GM18499 (cell line): ENCODE measurements at regions not wholly inside any gene's neighbourhood (a gene's known extent, or its start where the extent isn't known, plus 50 kb on each side); places are given as distances from the start of the nearest gene placed in this dataset.

ENCODE experiments used
- ATAC-seq: cut with Tn5 transposase; IDR thresholded peaks from one replicate; pipeline ENCODE4 v1.9.1; 2021; ENCODE audit warnings: moderate number of reproducible peaks; ENCODE audit not compliant: insufficient read depth, unreplicated experiment

DNA sequence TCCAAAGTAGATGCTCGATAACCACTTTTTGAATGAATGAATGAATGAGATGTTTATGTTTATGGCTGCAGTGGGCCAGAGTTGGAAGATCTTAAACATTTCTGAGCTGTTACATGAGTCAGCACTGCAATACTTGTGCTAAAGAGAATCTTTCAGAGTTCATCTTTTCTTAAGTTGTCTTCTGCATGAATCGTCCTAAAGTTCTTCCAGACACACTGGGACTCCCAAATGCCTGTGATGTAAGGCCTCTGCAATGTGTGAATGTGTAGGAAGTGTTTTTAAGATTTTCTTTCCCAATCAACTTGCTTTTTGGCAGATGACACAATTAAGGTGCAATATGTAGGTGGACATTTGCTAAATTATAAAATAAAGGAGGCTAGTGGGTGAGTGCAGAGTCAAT, 50.3 kb upstream of the TRIM9 start:
- ATAC-seq = no peak

DNA sequence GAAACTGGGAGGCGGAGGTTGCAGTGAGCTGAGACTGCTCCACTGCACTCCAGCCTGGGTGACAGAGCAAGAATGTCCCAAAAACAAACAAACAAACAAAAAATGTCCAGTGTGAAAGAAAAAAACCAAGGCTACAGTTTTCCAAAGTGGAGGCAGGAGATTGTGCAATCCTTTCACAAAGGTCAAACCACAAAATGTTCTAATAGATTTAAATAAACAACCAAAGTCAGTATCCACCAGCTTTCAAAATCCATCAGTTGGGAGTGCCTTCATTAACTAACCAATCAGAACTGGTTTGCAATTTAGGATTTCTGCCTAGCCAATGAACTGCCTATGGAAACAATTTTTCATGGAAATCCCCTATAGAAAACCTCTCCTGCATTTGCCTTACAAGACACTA, 52.3 kb upstream of the TRIM9 start:
- ATAC-seq = no peak

DNA sequence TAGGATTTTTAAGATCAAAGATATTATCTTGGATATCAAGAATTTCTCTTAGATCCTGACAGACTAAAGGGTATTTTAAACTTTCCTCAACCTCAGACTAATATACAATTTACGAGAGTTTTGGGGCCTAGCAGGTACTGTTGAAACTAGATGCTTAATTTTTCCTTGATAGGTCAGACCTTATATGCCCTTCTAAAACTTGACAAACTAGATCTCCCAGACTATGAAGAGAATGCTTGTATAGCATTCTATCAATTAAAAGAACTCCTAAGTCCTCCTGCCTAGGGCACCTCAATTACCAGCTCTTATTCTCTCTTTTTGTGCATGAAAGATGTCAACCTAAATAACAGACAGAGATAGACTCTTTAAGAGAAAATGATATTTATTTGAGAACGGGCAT, 60.4 kb upstream of the TRIM9 start:
- ATAC-seq = no peak

DNA sequence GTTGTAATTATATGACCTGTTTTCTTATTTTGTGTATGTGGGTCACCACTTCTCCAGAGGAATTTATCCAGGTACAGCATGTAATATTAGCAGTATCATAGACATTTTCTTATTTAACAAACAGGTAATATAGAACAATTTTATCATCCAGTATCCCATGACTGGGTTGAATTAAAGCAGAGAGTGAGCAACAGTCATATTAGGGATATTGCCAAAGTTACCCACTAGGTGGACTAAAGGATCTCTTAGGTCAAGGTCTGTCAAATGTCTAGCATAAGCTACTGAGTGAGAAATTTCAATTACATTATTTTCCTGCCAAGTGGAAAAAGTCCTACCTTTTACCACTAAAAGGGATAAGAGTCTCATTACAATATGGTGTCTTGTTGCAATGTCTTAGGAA, 62.1 kb upstream of the TRIM9 start:
- no peak for ATAC-seq

DNA sequence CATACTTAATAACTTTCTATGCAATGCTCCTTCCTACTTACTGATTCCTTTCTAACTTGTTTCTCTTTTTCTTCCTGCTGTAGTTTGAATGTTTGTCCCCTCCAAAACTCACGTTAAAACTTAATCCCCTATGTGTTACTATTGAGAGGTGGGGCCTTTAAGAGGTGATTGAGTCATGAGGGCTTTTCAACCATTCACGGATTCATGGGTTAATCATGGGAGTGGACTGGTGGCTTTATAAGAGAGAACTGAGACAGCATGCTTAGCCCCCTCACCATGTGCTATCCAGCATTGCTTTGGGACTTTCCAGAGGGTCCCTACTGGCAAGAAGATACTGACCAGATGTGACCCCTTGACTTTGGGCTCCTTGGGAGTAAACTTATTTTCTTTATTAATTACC, 66.0 kb upstream of the TRIM9 start:
- ATAC-seq = no peak

DNA sequence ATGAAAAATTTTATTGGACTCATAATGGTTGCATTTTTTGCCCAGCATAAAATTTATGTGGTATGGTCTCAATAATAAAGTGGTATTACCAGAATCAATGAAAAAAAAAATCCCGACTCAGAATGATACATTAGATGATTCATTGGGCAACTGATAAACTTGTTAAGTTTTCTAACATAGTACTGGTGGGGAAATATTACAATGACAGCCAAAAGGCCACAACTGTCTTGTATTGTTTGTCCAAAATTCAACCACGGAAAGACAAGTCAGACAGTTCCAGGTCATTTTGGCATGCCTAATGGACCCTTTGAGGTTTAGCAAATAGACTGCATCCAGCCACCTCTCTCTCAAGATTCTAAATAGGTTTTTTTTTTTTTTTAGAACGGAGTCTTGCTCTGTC, 70.5 kb upstream of the TRIM9 start:
- ATAC-seq = no peak

DNA sequence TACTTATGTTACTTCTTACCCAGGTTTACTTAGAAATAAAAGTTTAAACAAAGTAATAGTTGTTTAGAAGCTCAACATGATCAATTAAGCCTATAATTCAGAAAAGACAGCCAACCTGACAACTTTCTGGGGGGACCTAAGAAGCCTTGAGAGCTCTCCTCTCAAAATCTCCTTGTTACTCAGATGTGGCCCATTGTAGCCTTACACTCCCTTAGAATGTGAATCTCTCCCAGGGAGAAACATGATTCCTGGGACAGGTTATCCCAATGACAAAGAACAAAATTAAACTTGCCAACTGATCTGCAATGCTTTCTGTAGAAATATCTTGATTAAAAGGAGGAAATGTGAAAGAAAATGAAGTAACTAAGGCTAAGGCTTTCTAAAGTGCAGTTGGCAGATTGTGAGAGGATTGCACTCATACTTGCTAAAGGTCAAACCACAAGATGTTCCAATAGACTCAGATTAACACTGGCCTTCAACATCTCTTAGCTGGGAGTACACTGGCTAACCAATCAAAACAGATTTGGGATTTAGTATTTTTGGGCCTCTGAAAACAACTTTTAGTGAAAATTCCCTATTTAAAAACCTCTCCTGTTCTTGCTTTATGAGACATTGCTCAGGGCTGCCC, 72.3 kb upstream of the TMX1 start:
- ATAC-seq = no peak

DNA sequence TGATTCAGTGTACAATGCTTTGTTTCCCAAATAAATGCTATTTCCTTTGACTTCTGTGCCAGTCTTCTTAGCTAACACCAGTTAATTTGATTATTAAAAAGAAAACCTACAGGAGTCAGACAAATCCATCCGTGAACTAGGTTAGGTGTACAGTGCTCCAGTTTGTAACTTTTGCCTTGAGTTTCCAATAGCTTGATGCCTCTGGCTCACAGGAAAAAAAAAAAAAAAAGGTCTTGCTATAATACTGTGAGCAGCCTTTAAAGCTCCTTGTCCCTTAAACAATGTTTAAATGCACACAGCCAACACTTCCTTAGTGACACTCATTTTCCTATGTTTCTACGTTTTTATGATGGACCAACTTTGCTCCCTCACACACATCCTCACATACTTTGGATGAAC, 71.8 kb upstream of the TMX1 start:
- ATAC-seq = no peak

DNA sequence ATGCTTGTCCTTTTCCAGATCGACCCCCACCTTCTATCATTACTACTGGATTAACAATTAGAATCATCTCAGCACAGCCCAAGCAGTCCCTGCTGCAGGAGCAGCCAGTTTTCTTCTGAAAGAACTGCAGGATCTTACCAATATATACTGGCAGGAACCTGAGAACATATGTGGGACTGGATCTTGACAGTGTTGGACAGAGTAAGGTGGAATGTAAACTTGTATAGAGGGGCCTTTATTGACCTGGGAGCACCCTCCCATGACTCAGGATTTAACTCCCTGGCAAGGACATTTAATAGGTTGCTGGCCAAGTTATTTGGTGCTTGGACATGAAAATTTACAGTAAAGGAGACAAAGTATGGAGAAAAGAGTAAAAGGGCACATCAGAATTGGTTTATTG, 66.2 kb upstream of the TMX1 start:
- ATAC-seq = no peak

DNA sequence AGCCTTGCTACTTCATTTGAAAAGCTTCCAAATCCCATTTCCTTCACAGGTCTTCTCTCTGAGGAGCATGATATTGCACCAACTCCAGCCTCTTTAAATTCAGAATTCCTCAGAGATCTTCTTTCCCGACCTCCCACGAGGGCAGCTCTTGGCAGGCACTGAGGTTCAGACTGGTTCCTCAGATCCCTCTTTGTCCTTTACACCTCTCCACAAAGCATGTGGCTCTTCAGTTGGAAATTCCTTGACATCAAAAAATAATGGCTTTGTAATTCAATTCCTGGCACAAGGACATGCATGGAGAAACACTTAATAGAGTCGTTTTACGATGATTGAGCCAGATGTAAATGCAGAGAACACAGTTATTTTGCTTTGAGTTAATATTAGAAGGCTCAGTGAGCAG, 63.2 kb upstream of the TMX1 start:
- ATAC-seq = no peak

DNA sequence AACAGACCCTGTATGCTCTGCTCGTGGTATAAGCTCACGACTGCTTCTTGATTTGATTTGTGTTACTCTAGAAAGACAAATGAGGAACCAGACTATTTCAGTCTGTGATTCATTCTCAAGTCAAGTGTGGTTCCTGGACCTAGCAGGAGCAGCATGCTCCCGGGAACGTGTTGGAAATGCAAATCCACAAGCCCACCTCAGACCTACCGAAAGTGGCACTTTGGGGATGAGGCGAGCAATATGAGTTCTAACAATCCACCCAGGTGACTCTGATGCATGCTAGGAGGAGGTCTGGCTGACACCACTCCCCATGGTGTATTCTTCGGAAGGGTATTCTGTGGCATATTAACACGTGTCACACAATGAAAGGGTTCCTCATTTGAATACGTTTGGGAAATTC, 59.5 kb upstream of the TMX1 start:
- ATAC-seq = peak; percentile 80

DNA sequence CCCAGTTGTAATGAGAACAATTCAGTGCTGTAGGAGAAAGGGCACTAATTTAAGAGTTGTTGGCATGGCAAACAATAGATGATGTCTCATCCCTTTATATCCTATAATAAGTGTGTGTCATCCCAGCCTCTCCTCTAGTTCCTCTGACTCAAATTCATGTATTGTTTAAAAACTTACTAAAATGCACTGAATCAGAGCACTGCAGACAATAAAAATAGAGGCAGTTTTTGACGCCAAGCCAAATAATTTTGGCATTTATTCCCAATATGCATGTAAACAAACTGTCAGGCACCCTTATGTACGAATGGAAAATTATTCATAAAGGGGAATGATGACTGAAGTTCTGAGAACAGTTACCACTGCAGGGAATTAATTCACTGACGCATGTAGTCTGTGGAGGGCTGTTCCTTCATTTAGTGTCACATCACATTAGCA, 57.9 kb upstream of the TMX1 start:
- ATAC-seq = no peak

DNA sequence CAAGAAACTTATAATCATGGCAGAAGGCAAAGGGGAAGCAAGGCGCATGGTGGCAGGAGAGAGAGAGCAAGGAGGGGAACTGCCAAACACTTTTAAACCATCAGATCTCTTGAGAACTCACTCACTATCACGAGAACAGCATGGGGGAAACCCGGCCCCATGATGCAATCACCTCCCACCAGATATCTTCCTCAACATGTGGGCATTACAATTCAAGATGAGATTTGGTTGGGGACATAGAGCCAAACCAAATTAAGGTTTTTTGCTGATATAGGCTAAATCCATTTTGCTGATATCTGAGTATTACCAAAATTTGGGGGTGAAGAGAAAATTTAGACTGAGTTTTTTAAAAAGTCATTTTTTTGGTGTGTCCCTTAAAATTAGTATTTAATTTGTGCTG, 54.9 kb upstream of the TMX1 start:
- ATAC-seq = no peak

DNA sequence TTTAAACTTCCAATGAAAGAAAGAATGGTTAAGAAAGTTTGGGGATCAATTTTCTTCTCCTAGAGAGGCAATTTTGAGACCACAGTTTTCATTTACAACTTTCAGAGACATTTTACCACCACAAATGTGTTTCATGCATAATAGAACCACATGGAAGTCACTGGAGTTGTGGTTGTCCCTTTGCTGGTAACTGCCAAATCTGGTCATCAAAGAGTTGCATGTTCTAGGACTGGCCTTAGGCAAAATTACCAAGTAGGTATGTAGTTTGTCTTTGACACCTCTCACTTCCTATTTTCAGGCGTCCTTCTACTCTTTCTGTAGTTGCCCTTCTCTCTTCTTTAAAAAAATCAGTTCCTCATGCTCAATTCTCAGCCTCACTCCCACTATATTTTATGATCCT, 54.3 kb upstream of the TMX1 start:
- no peak for ATAC-seq

DNA sequence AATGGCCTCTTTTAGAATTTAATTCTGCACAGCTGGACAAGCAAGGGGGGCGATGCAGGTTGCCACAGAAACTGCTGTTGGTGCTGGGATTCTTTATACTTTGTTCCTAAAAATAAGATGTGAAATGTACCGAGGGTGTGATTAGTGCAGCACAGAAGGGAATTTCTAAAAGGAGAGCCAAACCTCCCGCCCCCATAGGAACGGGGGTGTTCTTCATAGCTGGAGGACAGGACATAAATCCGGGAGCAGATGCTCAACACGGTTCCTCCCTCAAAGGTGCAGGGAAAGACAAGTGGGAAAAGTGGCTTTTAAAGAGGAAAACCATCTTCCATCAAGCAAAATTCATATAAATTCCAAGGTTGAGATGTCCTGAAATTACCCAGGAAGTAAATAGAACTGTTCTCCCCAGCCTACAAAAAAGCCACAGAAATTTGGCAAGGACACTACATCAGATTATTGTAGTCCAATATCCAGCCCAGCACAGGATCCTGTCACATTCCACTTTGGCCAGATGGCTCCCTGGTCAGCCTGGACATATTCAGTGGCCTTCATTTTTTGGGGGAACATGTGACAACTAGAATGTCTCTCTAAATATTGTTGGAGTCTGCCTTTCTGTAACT, 51.4 kb upstream of the TMX1 start:
- no peak for ATAC-seq

DNA sequence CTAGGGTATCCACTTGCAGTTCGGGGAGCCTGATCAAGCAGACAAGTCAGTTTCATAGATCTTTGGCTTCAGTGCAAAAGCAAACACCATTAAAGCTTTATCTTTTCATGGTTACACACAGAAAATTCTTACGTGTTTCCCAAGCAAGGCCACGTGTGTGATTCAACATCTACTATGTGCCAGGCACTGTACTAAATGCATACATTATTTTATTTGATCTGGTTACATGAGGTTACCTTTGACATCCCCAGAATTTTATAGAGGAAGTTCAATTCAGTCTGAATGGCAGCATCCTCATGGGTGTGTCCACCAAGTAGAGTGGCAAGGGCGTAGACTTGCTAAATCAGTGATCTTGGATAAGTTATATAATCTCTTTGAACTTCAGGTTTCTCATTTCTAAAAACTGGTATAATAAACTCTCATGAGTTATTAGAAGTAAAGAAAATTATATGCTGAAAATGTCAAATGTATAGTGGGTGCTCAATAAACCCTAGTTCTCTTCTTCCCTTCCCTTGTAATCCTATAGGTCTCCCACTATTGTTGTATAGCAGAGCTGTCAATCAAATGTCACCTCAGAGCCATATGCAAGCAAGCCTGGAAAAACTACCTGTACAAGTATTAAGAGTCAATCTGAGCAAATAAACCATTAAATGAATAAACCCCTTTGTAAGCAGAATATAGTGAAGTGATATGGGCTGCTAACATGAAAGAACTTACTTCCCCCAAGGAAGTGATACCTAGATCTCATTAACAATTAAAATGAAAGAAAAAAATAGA, 50.3 kb upstream of the TMX1 start:
- ATAC-seq = no peak
